SK-N-SH (cell line): ENCODE measurements at regions not wholly inside any gene's neighbourhood (a gene's known extent, or its start where the extent isn't known, plus 50 kb on each side); places are given as distances from the start of the nearest gene placed in this dataset.

Experiments used
- CTCF ChIA-PET: fragments of 300-600, 350-600 bp; formaldehyde crosslinking; extraction: SDS; loops from one replicate; lab custom pipeline; 2021; lab: Yijun Ruan, JAX
- POLR2A ChIA-PET: fragments of 350-600 bp; sonication (Branson Sonifier 250); formaldehyde crosslinking; extraction: SDS; loops from one replicate; lab custom pipeline; 2020; ENCODE audit warnings: antibody characterized with exemption, inconsistent platforms; lab: Yijun Ruan, JAX
- DNase-seq: peaks from one replicate; pipeline ENCODE4 v3.0.0; 2012
- H2AFZ ChIP-seq: fragments of 200-600 bp; sonication (generic); 2 replicates; pipeline ENCODE4 v1.8.1; 2016; ENCODE audit warnings: antibody characterized with exemption, mild to moderate bottlenecking, low read depth
- H3F3A ChIP-seq: fragments of 200-600 bp; sonication (generic); replicated peaks from 2 replicates; pipeline ENCODE3; 2016; ENCODE audit warnings: antibody characterized with exemption, mild to moderate bottlenecking; ENCODE audit not compliant: insufficient read depth
- H3K27ac ChIP-seq, 2 experiments: fragments of 200-500 bp in 1 of 2; fragments of 200-600 bp in 1 of 2; sonication (Bioruptor generic) in 1 of 2; sonication (generic), shearing (Covaris generic) in 1 of 2; 2 replicates each; pipeline versions ENCODE4 v1.5.1 to v1.6.1; 2014 to 2016; ENCODE audit warnings: low read depth in 2 of 2, inconsistent platforms in 1 of 2, low read length in 1 of 2, mild to moderate bottlenecking in 1 of 2, mixed read lengths in 1 of 2
- H3K27me3 ChIP-seq: fragments of 200-600 bp; sonication (generic), shearing (Covaris generic); 2 replicates; pipeline ENCODE4 v1.6.1; 2016; ENCODE audit warnings: mixed run types; ENCODE audit not compliant: insufficient read depth
- H3K36me3 ChIP-seq, 2 experiments: fragments of 200-500 bp in 1 of 2; fragments of 200-600 bp in 1 of 2; sonication (Bioruptor generic) in 1 of 2; sonication (generic) in 1 of 2; replicated peaks in 1 of 2; 2 replicates each; pipeline versions ENCODE3 to v1.5.1; 2014 to 2016; ENCODE audit warnings: low read length in 1 of 2, mild to moderate bottlenecking in 1 of 2; ENCODE audit not compliant: insufficient read depth in 2 of 2, control insufficient read depth in 1 of 2
- H3K4me1 ChIP-seq, 2 experiments: fragments of 200-500 bp in 1 of 2; fragments of 200-600 bp in 1 of 2; sonication (Bioruptor generic) in 1 of 2; sonication (generic), shearing (Covaris generic) in 1 of 2; 2 replicates each; pipeline versions ENCODE4 v1.5.1 to v1.6.1; 2014 to 2016; ENCODE audit warnings: low read depth in 1 of 2, low read length in 1 of 2, mixed run types in 1 of 2; ENCODE audit not compliant: insufficient read depth in 2 of 2, control insufficient read depth in 1 of 2
- H3K4me2 ChIP-seq: fragments of 200-600 bp; sonication (generic), shearing (Covaris generic); 2 replicates; pipeline ENCODE4 v1.6.1; 2017; ENCODE audit warnings: mixed run types
- H3K4me3 ChIP-seq, 2 experiments: fragments of 200-500 bp in 1 of 2; fragments of 200-600 bp in 1 of 2; sonication (Bioruptor generic) in 1 of 2; sonication (generic), shearing (Covaris generic) in 1 of 2; 2 replicates each; pipeline versions ENCODE4 v1.5.1 to v1.8.1; 2014 to 2016; ENCODE audit warnings: low read depth in 2 of 2, inconsistent platforms in 1 of 2, low read length in 1 of 2, mild to moderate bottlenecking in 1 of 2, mixed read lengths in 1 of 2, moderate library complexity in 1 of 2
- H3K79me2 ChIP-seq: fragments of 200-600 bp; sonication (generic); 2 replicates; pipeline ENCODE4 v1.8.1; 2017; ENCODE audit warnings: mild to moderate bottlenecking; ENCODE audit not compliant: insufficient read depth
- H3K9ac ChIP-seq: fragments of 200-600 bp; sonication (generic); 2 replicates; pipeline ENCODE4 v1.6.1; 2017; ENCODE audit warnings: mixed run types
- H3K9me2 ChIP-seq: fragments of 200-600 bp; sonication (generic); 2 replicates; pipeline ENCODE4 v1.6.1; 2017; ENCODE audit warnings: mixed run types
- H3K9me3 ChIP-seq: fragments of 200-600 bp; sonication (generic); 2 replicates; pipeline ENCODE4 v1.6.1; 2017; ENCODE audit warnings: mixed run types, mild to moderate bottlenecking, moderate library complexity
- H4K20me1 ChIP-seq: fragments of 200-600 bp; sonication (generic); 2 replicates; pipeline ENCODE4 v1.6.1; 2017; ENCODE audit warnings: mild to moderate bottlenecking, mixed run types; ENCODE audit not compliant: insufficient read depth
- ELF1 ChIP-seq: IDR thresholded peaks from 2 replicates; pipeline ENCODE4 v1.4.0; 2012
- EP300 ChIP-seq, 2 experiments: IDR thresholded peaks; 2 replicates each; pipeline versions ENCODE4 v1.4.0 to v1.6.1; 2012; ENCODE audit warnings: borderline replicate concordance in 1 of 2, low read depth in 1 of 2, low read length in 1 of 2
- FOSL2 ChIP-seq: IDR thresholded peaks from 2 replicates; pipeline ENCODE4 v1.4.0; 2012; ENCODE audit warnings: low read depth, mild to moderate bottlenecking, moderate library complexity, borderline replicate concordance
- FOXJ3 ChIP-seq: sonication (generic); formaldehyde crosslinking; IDR thresholded peaks from 2 replicates; pipeline ENCODE4 v1.5.1; 2020; ENCODE audit warnings: mild to moderate bottlenecking, missing genetic modification reagents
- FOXM1 ChIP-seq: IDR thresholded peaks from 2 replicates; pipeline ENCODE4 v1.4.0; 2012; ENCODE audit warnings: low read depth, mild to moderate bottlenecking
- GATA2 ChIP-seq: sonication (generic); formaldehyde crosslinking; IDR thresholded peaks from 2 replicates; pipeline ENCODE4 v1.5.0; 2020; ENCODE audit warnings: mild to moderate bottlenecking, missing genetic modification reagents
- JUND ChIP-seq: IDR thresholded peaks from 2 replicates; pipeline ENCODE4 v1.4.0; 2012
- NFIC ChIP-seq: IDR thresholded peaks from 2 replicates; pipeline ENCODE4 v1.4.0; 2012; ENCODE audit warnings: borderline replicate concordance
- NRF1 ChIP-seq: IDR thresholded peaks from 2 replicates; pipeline ENCODE4 v1.6.1; 2012; ENCODE audit warnings: low read depth, mild to moderate bottlenecking, low read length
- POLR2AphosphoS5 ChIP-seq: IDR thresholded peaks from 2 replicates; pipeline ENCODE4 v1.6.1; 2012; ENCODE audit warnings: low read depth, low read length
- RAD21 ChIP-seq: IDR thresholded peaks from 2 replicates; pipeline ENCODE4 v1.6.1; 2012; ENCODE audit warnings: mild to moderate bottlenecking, low read length
- RFX5 ChIP-seq: IDR thresholded peaks from 2 replicates; pipeline ENCODE4 v1.6.1; 2012; ENCODE audit warnings: mild to moderate bottlenecking, improper control_type of control experiment, low read length
- RXRA ChIP-seq: IDR thresholded peaks from 2 replicates; pipeline ENCODE4 v1.4.0; 2012; ENCODE audit warnings: low read depth, mild to moderate bottlenecking, borderline replicate concordance
- SIN3A ChIP-seq: IDR thresholded peaks from 2 replicates; pipeline ENCODE4 v1.6.1; 2012; ENCODE audit warnings: low read depth, mild to moderate bottlenecking, low read length, moderate library complexity, borderline replicate concordance
- SMC3 ChIP-seq: IDR thresholded peaks from 2 replicates; pipeline ENCODE4 v1.6.1; 2012; ENCODE audit warnings: low read depth, low read length, improper control_type of control experiment
- TAF1 ChIP-seq: IDR thresholded peaks from 2 replicates; pipeline ENCODE4 v1.6.1; 2012; ENCODE audit warnings: low read depth, mild to moderate bottlenecking, low read length, moderate library complexity, borderline replicate concordance
- TCF12 ChIP-seq: IDR thresholded peaks from 2 replicates; pipeline ENCODE4 v1.4.0; 2012
- TEAD4 ChIP-seq: IDR thresholded peaks from 2 replicates; pipeline ENCODE4 v1.4.0; 2012; ENCODE audit warnings: mild to moderate bottlenecking, borderline replicate concordance; ENCODE audit not compliant: insufficient read depth
- YY1 ChIP-seq: IDR thresholded peaks from 2 replicates; pipeline ENCODE4 v1.4.0; 2012; ENCODE audit warnings: low read depth, mild to moderate bottlenecking
- WGBS: methylation state at CpG from one replicate; pipeline ENCODE4 v1.1.6; 2017; ENCODE audit warnings: low lambda C conversion rate; 5-methylcytosine and 5-hydroxymethylcytosine counted together
- TF ChIP-seq, protein P1 (sequence below): IDR thresholded peaks from 2 replicates; pipeline ENCODE4; 2012
- TF ChIP-seq, protein P2 (sequence below): IDR thresholded peaks from 2 replicates; pipeline ENCODE4 v1.4.0; 2012; ENCODE audit warnings: low read depth
- TF ChIP-seq, protein P3 (sequence below): fragments of 150-350 bp; IDR thresholded peaks from 2 replicates; pipeline ENCODE4 v1.6.1; 2016; ENCODE audit warnings: mild to moderate bottlenecking, low read depth, low read length
- TF ChIP-seq, protein P4 (sequence below): fragments of 150-350 bp; IDR thresholded peaks from 2 replicates; pipeline ENCODE4 v1.6.1; 2017; ENCODE audit warnings: antibody characterized with exemption, low read length, low read depth, borderline replicate concordance

DNA sequence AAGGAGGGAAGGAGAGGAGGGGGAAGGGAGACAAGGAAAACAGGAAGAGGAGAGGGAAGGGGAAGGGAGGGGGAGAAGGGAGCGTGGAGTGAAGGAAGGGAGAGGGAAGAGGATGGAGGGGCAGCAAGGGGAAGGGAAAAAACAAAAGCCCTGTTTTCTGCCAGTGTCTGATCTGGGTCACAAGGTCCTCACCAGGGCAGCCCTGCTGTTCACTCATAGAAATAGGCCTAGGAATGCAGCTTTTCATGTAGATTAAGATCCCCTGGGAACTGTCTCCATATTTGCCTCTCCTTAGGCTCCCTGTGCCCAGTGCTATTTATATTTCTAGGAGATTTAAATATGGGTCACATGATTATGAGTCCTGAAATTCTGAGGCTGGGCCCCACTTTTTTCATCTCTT, 790.7 kb downstream of the TNS3 start:
- no peak overlapping the region for H3K27ac ChIP-seq
- no peak overlapping the region for H3K4me2 ChIP-seq
- ChIA-PET CTCF (interaction anchor here (0.6 kb wide), 1 partner anchor 877 kb away, joined by 3 read pairs; no protein-coding TSS in a partner anchor), POLR2A (no interaction called here)
- no peaks in the 10 kb centered on the region for H3K27me3 ChIP-seq
- H3K9me3 ChIP-seq, result no peaks in the 10 kb centered on the region
- no peak overlapping the region for H3K4me3 ChIP-seq
- H3K36me3 ChIP-seq, result no peaks in the 10 kb centered on the region
- no peaks in the 10 kb centered on the region for H4K20me1 ChIP-seq
- H3K9ac ChIP-seq, result no peak overlapping the region
- TF ChIP-seq SMC3 (no peak), FOXM1 (no peak), NRF1 (no peak), YY1 (no peak), TEAD4 (no peak), RXRA (no peak), NFIC (no peak), GATA2 (no peak), FOXJ3 (CRISPR knock-in tag) (no peak), ELF1 (no peak), JUND (no peak), TAF1 (no peak)
- TF ChIP-seq, protein P1, sequence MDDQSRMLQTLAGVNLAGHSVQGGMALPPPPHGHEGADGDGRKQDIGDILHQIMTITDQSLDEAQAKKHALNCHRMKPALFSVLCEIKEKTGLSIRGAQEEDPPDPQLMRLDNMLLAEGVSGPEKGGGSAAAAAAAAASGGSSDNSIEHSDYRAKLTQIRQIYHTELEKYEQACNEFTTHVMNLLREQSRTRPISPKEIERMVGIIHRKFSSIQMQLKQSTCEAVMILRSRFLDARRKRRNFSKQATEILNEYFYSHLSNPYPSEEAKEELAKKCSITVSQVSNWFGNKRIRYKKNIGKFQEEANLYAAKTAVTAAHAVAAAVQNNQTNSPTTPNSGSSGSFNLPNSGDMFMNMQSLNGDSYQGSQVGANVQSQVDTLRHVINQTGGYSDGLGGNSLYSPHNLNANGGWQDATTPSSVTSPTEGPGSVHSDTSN, result no peak
- TF ChIP-seq, all 33 proteins: peak for 0
- no peak for DNase-seq
- Histone ChIP-seq H3K9me2 (no peaks in the 10 kb centered on the region), H3K4me1 (no peaks in the 10 kb centered on the region; a peak in 1 of 4 replicates), H2AFZ (no peak overlapping the region), H3K79me2 (no peaks in the 10 kb centered on the region), H3F3A (no peaks in the 10 kb centered on the region)
- WGBS, result 74% methylated on average over 1 of the region's 1 CpG

DNA sequence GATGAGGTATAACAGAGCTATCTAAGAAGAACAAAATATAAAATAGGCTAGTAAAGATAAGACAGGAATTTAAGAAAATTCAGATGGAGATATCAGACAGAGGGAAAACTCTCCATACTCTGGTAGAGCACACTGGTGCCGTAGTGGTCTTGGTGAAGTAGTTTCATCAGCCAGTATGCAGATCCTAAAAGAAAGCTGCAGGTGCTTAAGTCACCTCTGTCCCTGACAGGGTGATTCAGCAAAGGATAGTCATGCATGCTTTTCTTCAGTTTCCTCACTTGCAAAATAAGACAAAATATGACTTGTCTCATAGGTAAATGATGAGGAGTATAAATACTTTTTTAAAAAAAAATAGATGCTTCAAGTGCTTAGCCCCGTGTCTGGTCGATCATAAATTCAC, 794.9 kb downstream of the TNS3 start:
- Histone ChIP-seq H4K20me1 (no peaks in the 10 kb centered on the region), H2AFZ (no peak overlapping the region), H3K9ac (no peak overlapping the region), H3K9me3 (no peaks in the 10 kb centered on the region), H3K79me2 (no peaks in the 10 kb centered on the region), H3K36me3 (no peaks in the 10 kb centered on the region), H3F3A (no peaks in the 10 kb centered on the region), H3K9me2 (no peaks in the 10 kb centered on the region), H3K4me2 (no peak overlapping the region), H3K4me3 (no peak overlapping the region), H3K27me3 (no peaks in the 10 kb centered on the region), H3K27ac (no peak overlapping the region), H3K4me1 (peaks cover 0 to 15% of the 10 kb centered on the region in 2 experiments; a peak in 1 of 4 replicates)
- CTCF ChIA-PET, result interaction anchor here (0.7 to 0.9 kb wide), 2 partner anchors 50 to 64 kb away, joined by 3 read pairs; no protein-coding TSS in a partner anchor
- no peak for TF ChIP-seq SMC3
- no peak for TF ChIP-seq RAD21
- TF ChIP-seq SIN3A, result no peak
- TF ChIP-seq, protein P2, sequence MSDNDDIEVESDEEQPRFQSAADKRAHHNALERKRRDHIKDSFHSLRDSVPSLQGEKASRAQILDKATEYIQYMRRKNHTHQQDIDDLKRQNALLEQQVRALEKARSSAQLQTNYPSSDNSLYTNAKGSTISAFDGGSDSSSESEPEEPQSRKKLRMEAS, result no peak
- no peak for TF ChIP-seq EP300 (IDR thresholded peaks at IDR 0.05; ENCODE audit: borderline replicate concordance in 1 of 2, low read depth in 1 of 2, low read length in 1 of 2)
- TF ChIP-seq POLR2AphosphoS5, result no peak
- TF ChIP-seq NFIC, result no peak
- TF ChIP-seq RFX5, result no peak
- TF ChIP-seq, protein P1, result no peak
- TF ChIP-seq GATA2, result no peak
- TF ChIP-seq FOSL2, result no peak
- TF ChIP-seq, protein P3, sequence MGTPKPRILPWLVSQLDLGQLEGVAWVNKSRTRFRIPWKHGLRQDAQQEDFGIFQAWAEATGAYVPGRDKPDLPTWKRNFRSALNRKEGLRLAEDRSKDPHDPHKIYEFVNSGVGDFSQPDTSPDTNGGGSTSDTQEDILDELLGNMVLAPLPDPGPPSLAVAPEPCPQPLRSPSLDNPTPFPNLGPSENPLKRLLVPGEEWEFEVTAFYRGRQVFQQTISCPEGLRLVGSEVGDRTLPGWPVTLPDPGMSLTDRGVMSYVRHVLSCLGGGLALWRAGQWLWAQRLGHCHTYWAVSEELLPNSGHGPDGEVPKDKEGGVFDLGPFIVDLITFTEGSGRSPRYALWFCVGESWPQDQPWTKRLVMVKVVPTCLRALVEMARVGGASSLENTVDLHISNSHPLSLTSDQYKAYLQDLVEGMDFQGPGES, result no peak
- TF ChIP-seq TCF12, result no peak
- TF ChIP-seq, protein P4, sequence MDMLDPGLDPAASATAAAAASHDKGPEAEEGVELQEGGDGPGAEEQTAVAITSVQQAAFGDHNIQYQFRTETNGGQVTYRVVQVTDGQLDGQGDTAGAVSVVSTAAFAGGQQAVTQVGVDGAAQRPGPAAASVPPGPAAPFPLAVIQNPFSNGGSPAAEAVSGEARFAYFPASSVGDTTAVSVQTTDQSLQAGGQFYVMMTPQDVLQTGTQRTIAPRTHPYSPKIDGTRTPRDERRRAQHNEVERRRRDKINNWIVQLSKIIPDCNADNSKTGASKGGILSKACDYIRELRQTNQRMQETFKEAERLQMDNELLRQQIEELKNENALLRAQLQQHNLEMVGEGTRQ, result no peak
- no peak for TF ChIP-seq TEAD4
- no peak for TF ChIP-seq JUND
- DNase-seq, result no peak
- POLR2A ChIA-PET, result no interaction called here
- WGBS, result 88% methylated on average over 3 of the region's 3 CpGs
